Bronchial epithelial cell (primary cell): ENCODE measurements at regions not wholly inside any gene's neighbourhood (a gene's known extent, or its start where the extent isn't known, plus 50 kb on each side); places are given as distances from the start of the nearest gene placed in this dataset.

ENCODE experiments used
- DNase-seq: peaks from one replicate; pipeline ENCODE4 v3.0.0-alpha.2; 2010; ENCODE audit warnings: low read depth
- FAIRE-seq: peaks from 2 replicates; lab custom pipeline; 2011; peaks lifted over from hg19 to GRCh38; lab: Jason Lieb, UNC
- H3K27me3 ChIP-seq: 2 replicates; pipeline ENCODE4 v1.5.1; 2011; ENCODE audit warnings: low read length; ENCODE audit not compliant: control insufficient read depth, insufficient read depth
- H3K36me3 ChIP-seq: 2 replicates; pipeline ENCODE4 v1.5.1; 2011; ENCODE audit warnings: low read length; ENCODE audit not compliant: control insufficient read depth, insufficient read depth
- H3K4me3 ChIP-seq: 2 replicates; pipeline ENCODE4 v1.5.1; 2011; ENCODE audit warnings: mild to moderate bottlenecking, low read depth, low read length, control low read depth
- CTCF ChIP-seq: IDR thresholded peaks from 2 replicates; pipeline ENCODE4 v1.5.1; 2011; ENCODE audit warnings: mild to moderate bottlenecking, moderate library complexity, low read length, control low read depth, inconsistent platforms; ENCODE audit not compliant: insufficient read depth, severe bottlenecking

GRCh38 chr1:63129855-63130254 lies 192.5 kb upstream of the FOXD3 start:
- no peak for DNase-seq
- Histone ChIP-seq H3K36me3 (no peaks in the 10 kb centered on the region), H3K27me3 (no peaks in the 10 kb centered on the region), H3K4me3 (no peak overlapping the region)
- TF ChIP-seq CTCF: no peak
- no peak for FAIRE-seq

GRCh38 chr1:63134501-63135173 lies 187.7 kb upstream of the FOXD3 start:
- Histone ChIP-seq H3K36me3 (no peaks in the 10 kb centered on the region), H3K27me3 (no peaks in the 10 kb centered on the region), H3K4me3 (no peak overlapping the region)
- TF ChIP-seq CTCF: no peak
- DNase-seq (no peak), FAIRE-seq (no peak)

GRCh38 chr1:63135174-63135512 lies 187.2 kb upstream of the FOXD3 start:
- no peak for TF ChIP-seq CTCF
- Histone ChIP-seq H3K36me3 (no peaks in the 10 kb centered on the region), H3K27me3 (no peaks in the 10 kb centered on the region), H3K4me3 (no peak overlapping the region)
- FAIRE-seq: no peak
- DNase-seq: no peak

DNA sequence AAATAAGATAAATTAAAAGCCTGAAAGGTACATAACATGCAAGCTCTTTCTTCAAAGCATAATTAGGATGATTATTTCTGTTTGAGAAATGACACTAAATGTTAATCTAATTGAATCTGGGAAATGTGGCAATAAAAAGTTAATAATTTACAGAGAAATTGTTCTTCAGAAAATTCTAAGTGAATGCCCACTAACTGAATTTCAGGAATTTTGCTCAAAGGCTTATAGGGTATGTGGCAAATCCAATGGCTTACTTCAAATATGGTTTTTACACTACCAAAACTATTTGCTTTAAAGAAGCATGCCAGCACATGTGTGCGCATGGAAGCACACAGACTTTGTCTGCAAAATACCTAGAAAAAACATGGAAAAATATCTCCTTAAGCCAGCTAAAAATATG lies 186.6 kb upstream of the FOXD3 start:
- no peaks in the 10 kb centered on the region for H3K36me3 ChIP-seq
- H3K27me3 ChIP-seq: no peaks in the 10 kb centered on the region
- no peak for TF ChIP-seq CTCF
- DNase-seq: no peak
- FAIRE-seq: no peak
- H3K4me3 ChIP-seq: no peak overlapping the region

GRCh38 chr1:63142001-63142400 lies 180.4 kb upstream of the FOXD3 start:
- DNase-seq (no peak), FAIRE-seq (no peak)
- H3K27me3 ChIP-seq: no peaks in the 10 kb centered on the region
- no peak for TF ChIP-seq CTCF
- H3K36me3 ChIP-seq: no peaks in the 10 kb centered on the region
- no peak overlapping the region for H3K4me3 ChIP-seq

GRCh38 chr1:63143482-63143881 lies 178.9 kb upstream of the FOXD3 start:
- FAIRE-seq (no peak), DNase-seq (no peak)
- no peak for TF ChIP-seq CTCF
- no peaks in the 10 kb centered on the region for H3K27me3 ChIP-seq
- H3K4me3 ChIP-seq: no peak overlapping the region
- no peaks in the 10 kb centered on the region for H3K36me3 ChIP-seq
